ENCODE measurements at regions not wholly inside any gene's neighbourhood (a gene's known extent, or its start where the extent isn't known, plus 50 kb on each side); places are given as distances from the start of the nearest gene placed in this dataset.

GRCh38 chr15:77821188-77821958 is 188.7 kb upstream of the LINGO1 start:
- no peak for TF ChIP-seq ZFX (CRISPR knock-in tag; IDR thresholded peaks at IDR 0.05; ENCODE audit: low read depth)
- TF ChIP-seq, protein P1, sequence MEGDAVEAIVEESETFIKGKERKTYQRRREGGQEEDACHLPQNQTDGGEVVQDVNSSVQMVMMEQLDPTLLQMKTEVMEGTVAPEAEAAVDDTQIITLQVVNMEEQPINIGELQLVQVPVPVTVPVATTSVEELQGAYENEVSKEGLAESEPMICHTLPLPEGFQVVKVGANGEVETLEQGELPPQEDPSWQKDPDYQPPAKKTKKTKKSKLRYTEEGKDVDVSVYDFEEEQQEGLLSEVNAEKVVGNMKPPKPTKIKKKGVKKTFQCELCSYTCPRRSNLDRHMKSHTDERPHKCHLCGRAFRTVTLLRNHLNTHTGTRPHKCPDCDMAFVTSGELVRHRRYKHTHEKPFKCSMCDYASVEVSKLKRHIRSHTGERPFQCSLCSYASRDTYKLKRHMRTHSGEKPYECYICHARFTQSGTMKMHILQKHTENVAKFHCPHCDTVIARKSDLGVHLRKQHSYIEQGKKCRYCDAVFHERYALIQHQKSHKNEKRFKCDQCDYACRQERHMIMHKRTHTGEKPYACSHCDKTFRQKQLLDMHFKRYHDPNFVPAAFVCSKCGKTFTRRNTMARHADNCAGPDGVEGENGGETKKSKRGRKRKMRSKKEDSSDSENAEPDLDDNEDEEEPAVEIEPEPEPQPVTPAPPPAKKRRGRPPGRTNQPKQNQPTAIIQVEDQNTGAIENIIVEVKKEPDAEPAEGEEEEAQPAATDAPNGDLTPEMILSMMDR (CRISPR knock-in tag; IDR thresholded peaks at IDR 0.05), result peak; percentile 87
- TF ChIP-seq, protein P2, sequence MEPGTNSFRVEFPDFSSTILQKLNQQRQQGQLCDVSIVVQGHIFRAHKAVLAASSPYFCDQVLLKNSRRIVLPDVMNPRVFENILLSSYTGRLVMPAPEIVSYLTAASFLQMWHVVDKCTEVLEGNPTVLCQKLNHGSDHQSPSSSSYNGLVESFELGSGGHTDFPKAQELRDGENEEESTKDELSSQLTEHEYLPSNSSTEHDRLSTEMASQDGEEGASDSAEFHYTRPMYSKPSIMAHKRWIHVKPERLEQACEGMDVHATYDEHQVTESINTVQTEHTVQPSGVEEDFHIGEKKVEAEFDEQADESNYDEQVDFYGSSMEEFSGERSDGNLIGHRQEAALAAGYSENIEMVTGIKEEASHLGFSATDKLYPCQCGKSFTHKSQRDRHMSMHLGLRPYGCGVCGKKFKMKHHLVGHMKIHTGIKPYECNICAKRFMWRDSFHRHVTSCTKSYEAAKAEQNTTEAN (CRISPR knock-in tag; conservative IDR thresholded peaks at IDR 0.05), result no peak
- TF ChIP-seq, protein P3, sequence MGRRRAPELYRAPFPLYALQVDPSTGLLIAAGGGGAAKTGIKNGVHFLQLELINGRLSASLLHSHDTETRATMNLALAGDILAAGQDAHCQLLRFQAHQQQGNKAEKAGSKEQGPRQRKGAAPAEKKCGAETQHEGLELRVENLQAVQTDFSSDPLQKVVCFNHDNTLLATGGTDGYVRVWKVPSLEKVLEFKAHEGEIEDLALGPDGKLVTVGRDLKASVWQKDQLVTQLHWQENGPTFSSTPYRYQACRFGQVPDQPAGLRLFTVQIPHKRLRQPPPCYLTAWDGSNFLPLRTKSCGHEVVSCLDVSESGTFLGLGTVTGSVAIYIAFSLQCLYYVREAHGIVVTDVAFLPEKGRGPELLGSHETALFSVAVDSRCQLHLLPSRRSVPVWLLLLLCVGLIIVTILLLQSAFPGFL (CRISPR knock-in tag; IDR thresholded peaks at IDR 0.05), result no peak
